HUES6 (cell line): ENCODE measurements at regions not wholly inside any gene's neighbourhood (a gene's known extent, or its start where the extent isn't known, plus 50 kb on each side); places are given as distances from the start of the nearest gene placed in this dataset.

Source experiments
- H3K27ac ChIP-seq: 2 replicates; pipeline ENCODE4 v1.7.0; 2013; ENCODE audit warnings: low read depth, mild to moderate bottlenecking, low read length, inconsistent platforms
- H3K27me3 ChIP-seq: 2 replicates; pipeline ENCODE4 v1.6.1; 2013; ENCODE audit warnings: low read length; ENCODE audit not compliant: control insufficient read depth, insufficient read depth
- H3K36me3 ChIP-seq: 2 replicates; pipeline ENCODE4 v1.6.1; 2013; ENCODE audit warnings: low read length; ENCODE audit not compliant: control insufficient read depth, insufficient read depth
- H3K4me1 ChIP-seq: 2 replicates; pipeline ENCODE4 v1.6.1; 2013; ENCODE audit warnings: low read length; ENCODE audit not compliant: control insufficient read depth, insufficient read depth
- H3K4me3 ChIP-seq: 2 replicates; pipeline ENCODE4 v1.5.1; 2013; ENCODE audit warnings: low read depth, low read length
- H3K9ac ChIP-seq: one replicate; pipeline ENCODE4 v1.6.1; 2013; ENCODE audit warnings: mild to moderate bottlenecking, low read length
- H3K9me3 ChIP-seq: 2 replicates; pipeline ENCODE4 v1.6.1; 2013; ENCODE audit warnings: low read depth, low read length; ENCODE audit not compliant: control insufficient read depth, insufficient read depth

GRCh38 chr3:64318668-64319271 lies 93.5 kb upstream of the PRICKLE2 start:
- H3K36me3 ChIP-seq: no peaks in the 10 kb centered on the region
- H3K4me1 ChIP-seq: peaks cover 16% of the 10 kb centered on the region; the same call in 1 of the 2 replicates
- no peaks in the 10 kb centered on the region for H3K9me3 ChIP-seq
- no peak overlapping the region for H3K9ac ChIP-seq
- H3K4me3 ChIP-seq: no peak overlapping the region
- no peak overlapping the region for H3K27ac ChIP-seq
- H3K27me3 ChIP-seq: no peaks in the 10 kb centered on the region

- H3K27me3 ChIP-seq: no peaks in the 10 kb centered on the region
- H3K9me3 ChIP-seq: no peaks in the 10 kb centered on the region
- no peak overlapping the region for H3K9ac ChIP-seq
- H3K4me3 ChIP-seq: no peak overlapping the region
- H3K36me3 ChIP-seq: no peaks in the 10 kb centered on the region
- no peak overlapping the region for H3K27ac ChIP-seq
- peaks cover 16% of the 10 kb centered on the region; the same call in 1 of the 2 replicates for H3K4me1 ChIP-seq
Measured at GRCh38 chr3:64318001-64318400, 92.7 kb upstream of the PRICKLE2 start.

- no peak overlapping the region for H3K9ac ChIP-seq
- no peaks in the 10 kb centered on the region for H3K27me3 ChIP-seq
- peaks cover 13% of the 10 kb centered on the region; the same call in 1 of the 2 replicates for H3K4me1 ChIP-seq
- no peak overlapping the region for H3K27ac ChIP-seq
- H3K9me3 ChIP-seq: no peaks in the 10 kb centered on the region
- no peaks in the 10 kb centered on the region for H3K36me3 ChIP-seq
- H3K4me3 ChIP-seq: no peak overlapping the region
Measured at GRCh38 chr3:64316971-64317370, 91.7 kb upstream of the PRICKLE2 start.

GRCh38 chr3:64311424-64312061 lies 86.3 kb upstream of the PRICKLE2 start:
- Histone ChIP-seq H3K4me1 (no peaks in the 10 kb centered on the region), H3K27ac (no peak overlapping the region), H3K9me3 (no peaks in the 10 kb centered on the region), H3K9ac (no peak overlapping the region), H3K27me3 (no peaks in the 10 kb centered on the region), H3K4me3 (no peak overlapping the region), H3K36me3 (no peaks in the 10 kb centered on the region)

GRCh38 chr3:64308931-64309330 lies 83.7 kb upstream of the PRICKLE2 start:
- no peaks in the 10 kb centered on the region for H3K36me3 ChIP-seq
- H3K9ac ChIP-seq: no peak overlapping the region
- H3K9me3 ChIP-seq: no peaks in the 10 kb centered on the region
- H3K27me3 ChIP-seq: no peaks in the 10 kb centered on the region
- no peaks in the 10 kb centered on the region for H3K4me1 ChIP-seq
- H3K4me3 ChIP-seq: no peak overlapping the region
- H3K27ac ChIP-seq: no peak overlapping the region

- Histone ChIP-seq H3K9ac (no peak overlapping the region), H3K27ac (no peak overlapping the region), H3K4me3 (no peak overlapping the region), H3K9me3 (no peaks in the 10 kb centered on the region), H3K27me3 (no peaks in the 10 kb centered on the region), H3K4me1 (no peaks in the 10 kb centered on the region), H3K36me3 (no peaks in the 10 kb centered on the region)
Measured at GRCh38 chr3:64306745-64307144, 81.5 kb upstream of the PRICKLE2 start.

- Histone ChIP-seq H3K27me3 (no peaks in the 10 kb centered on the region), H3K27ac (no peak overlapping the region), H3K9me3 (no peaks in the 10 kb centered on the region), H3K4me1 (no peaks in the 10 kb centered on the region), H3K9ac (no peak overlapping the region), H3K36me3 (no peaks in the 10 kb centered on the region), H3K4me3 (no peak overlapping the region)
Measured at GRCh38 chr3:64305731-64306130, 80.5 kb upstream of the PRICKLE2 start.

- Histone ChIP-seq H3K27ac (no peak overlapping the region), H3K36me3 (no peaks in the 10 kb centered on the region), H3K9ac (no peak overlapping the region), H3K4me3 (no peak overlapping the region), H3K9me3 (no peaks in the 10 kb centered on the region), H3K27me3 (no peaks in the 10 kb centered on the region), H3K4me1 (no peaks in the 10 kb centered on the region)
Measured at GRCh38 chr3:64304828-64305410, 79.7 kb upstream of the PRICKLE2 start.

GRCh38 chr3:64303881-64304280 lies 78.6 kb upstream of the PRICKLE2 start:
- Histone ChIP-seq H3K4me3 (no peak overlapping the region), H3K9me3 (no peaks in the 10 kb centered on the region), H3K27me3 (no peaks in the 10 kb centered on the region), H3K4me1 (no peaks in the 10 kb centered on the region), H3K27ac (no peak overlapping the region), H3K9ac (no peak overlapping the region), H3K36me3 (no peaks in the 10 kb centered on the region)

- H3K9ac ChIP-seq: no peak overlapping the region
- H3K4me3 ChIP-seq: no peak overlapping the region
- no peak overlapping the region for H3K27ac ChIP-seq
- H3K4me1 ChIP-seq: no peaks in the 10 kb centered on the region
- H3K27me3 ChIP-seq: no peaks in the 10 kb centered on the region
- H3K9me3 ChIP-seq: no peaks in the 10 kb centered on the region
- no peaks in the 10 kb centered on the region for H3K36me3 ChIP-seq
Measured at GRCh38 chr3:64303401-64303800, 78.1 kb upstream of the PRICKLE2 start.

GRCh38 chr3:64301476-64301875 lies 76.2 kb upstream of the PRICKLE2 start:
- H3K27me3 ChIP-seq: no peaks in the 10 kb centered on the region
- H3K9me3 ChIP-seq: peaks cover 15% of the 10 kb centered on the region
- no peak overlapping the region for H3K27ac ChIP-seq
- H3K4me3 ChIP-seq: no peak overlapping the region
- no peak overlapping the region for H3K9ac ChIP-seq
- H3K36me3 ChIP-seq: no peaks in the 10 kb centered on the region
- H3K4me1 ChIP-seq: no peaks in the 10 kb centered on the region
